HepG2 (cell line): ENCODE measurements at regions not wholly inside any gene's neighbourhood (a gene's known extent, or its start where the extent isn't known, plus 50 kb on each side); places are given as distances from the start of the nearest gene placed in this dataset.

Experiments
- ATAC-seq: fragments of 200-7000 bp; cut with Tn5 transposase; 3 replicates; pipeline ENCODE4 v1.9.1; 2020; ENCODE audit warnings: mild to moderate bottlenecking, moderate library complexity
- BruUV-seq: library from RNA; stranded (reverse); fragments of 400-500 nt; replicated peaks from 2 replicates; lab custom pipeline; 2021; lab: Mats Ljungman, UMichigan
- CTCF ChIA-PET: fragments of 300-600 bp; formaldehyde crosslinking; extraction: SDS; loops from one replicate; lab custom pipeline; 2021; ENCODE audit warnings: low total read pairs, inconsistent platforms, low intra/inter-chr PET ratio; lab: Yijun Ruan, JAX
- POLR2A ChIA-PET: fragments of 350-600 bp; sonication (Branson Sonifier 250); formaldehyde crosslinking; loops from one replicate; lab custom pipeline; 2020; ENCODE audit warnings: antibody characterized with exemption, inconsistent platforms; lab: Yijun Ruan, JAX
- DNase-seq: peaks from one replicate; pipeline ENCODE4 v3.0.0-alpha.2; 2015; ENCODE audit warnings: low spot score
- FAIRE-seq: peaks from 3 replicates; lab custom pipeline; 2011; peaks lifted over from hg19 to GRCh38; lab: Jason Lieb, UNC
- H2AFZ ChIP-seq: one replicate; pipeline ENCODE4 v1.6.1; 2011; ENCODE audit warnings: low read length, inconsistent platforms
- H3K27ac ChIP-seq: fragments of 300-600 bp; 3 replicates; pipeline ENCODE4 v1.8.0; 2011; ENCODE audit warnings: mixed run types, mild to moderate bottlenecking, mixed read lengths, low read length, inconsistent platforms; ENCODE audit not compliant: insufficient read depth; ENCODE audit errors: extremely low read length
- H3K27me3 ChIP-seq, 2 experiments: fragments of 200-600 bp in 1 of 2; 2 replicates in 1 of 2; 3 replicates in 1 of 2; pipeline versions ENCODE4 v1.6.0 to v1.8.0; 2011; ENCODE audit warnings: low read length in 2 of 2, mild to moderate bottlenecking in 2 of 2, moderate library complexity in 2 of 2, inconsistent platforms in 1 of 2; ENCODE audit not compliant: insufficient read depth in 2 of 2, control insufficient read depth in 1 of 2
- H3K36me3 ChIP-seq, 2 experiments: fragments of 200-600 bp in 1 of 2; replicated peaks in 1 of 2; 2 replicates in 1 of 2; 3 replicates in 1 of 2; pipeline versions ENCODE4 v1.5.1 to v1.8.0; 2011; ENCODE audit warnings: low read length in 2 of 2, inconsistent platforms in 1 of 2; ENCODE audit not compliant: insufficient read depth in 2 of 2, control insufficient read depth in 1 of 2
- H3K4me1 ChIP-seq: 2 replicates; pipeline ENCODE4 v1.5.1; 2012; ENCODE audit warnings: low read length, inconsistent platforms; ENCODE audit not compliant: insufficient read depth
- H3K4me2 ChIP-seq: 2 replicates; pipeline ENCODE4 v1.6.0; 2011; ENCODE audit warnings: low read depth, low read length, inconsistent platforms
- H3K4me3 ChIP-seq, 3 experiments: fragments of 200-600 bp in 1 of 3; sonication (generic), shearing (Covaris generic) in 1 of 3; replicated peaks in 1 of 3; 2 replicates each; pipeline ENCODE4 v1.5.1; 2011 to 2016; ENCODE audit warnings: low read length in 3 of 3, inconsistent platforms in 2 of 3, low read depth in 2 of 3, mild to moderate bottlenecking in 2 of 3, control low read depth in 1 of 3, mixed read lengths in 1 of 3; ENCODE audit not compliant: insufficient read depth in 1 of 3
- H3K79me2 ChIP-seq: one replicate; pipeline ENCODE4 v1.6.1; 2011; ENCODE audit warnings: low read length, inconsistent platforms; ENCODE audit not compliant: insufficient read depth
- H3K9ac ChIP-seq: 2 replicates; pipeline ENCODE4 v1.6.0; 2011; ENCODE audit warnings: mild to moderate bottlenecking, low read depth, low read length, inconsistent platforms; ENCODE audit not compliant: insufficient read depth
- H3K9me3 ChIP-seq: 2 replicates; pipeline ENCODE4 v1.5.1; 2012; ENCODE audit warnings: mild to moderate bottlenecking, low read length
- H4K20me1 ChIP-seq: 2 replicates; pipeline ENCODE4 v1.6.0; 2011; ENCODE audit warnings: inconsistent platforms, mild to moderate bottlenecking, low read length, moderate library complexity; ENCODE audit not compliant: insufficient read depth
- CHD4 ChIP-seq: fragments of 200-600 bp; sonication (generic); IDR thresholded peaks from 2 replicates; pipeline ENCODE4 v1.7.0; 2017; ENCODE audit warnings: mild to moderate bottlenecking, low read length, borderline replicate concordance
- EEA1 ChIP-seq: sonication (generic); formaldehyde crosslinking; IDR thresholded peaks from 2 replicates; pipeline ENCODE4 v1.5.1; 2020; ENCODE audit warnings: mild to moderate bottlenecking, missing genetic modification reagents, borderline replicate concordance
- GATA4 ChIP-seq: sonication (generic); IDR thresholded peaks from 2 replicates; pipeline ENCODE4 v1.6.1; 2016; ENCODE audit warnings: antibody characterized with exemption, low read depth, borderline replicate concordance
- JARID2 ChIP-seq: sonication (generic); formaldehyde crosslinking; IDR thresholded peaks from 2 replicates; pipeline ENCODE4 v1.8.1; 2023; ENCODE audit warnings: missing genetic modification reagents, inconsistent platforms; ENCODE audit not compliant: insufficient replicate concordance
- KLF13 ChIP-seq: sonication (generic); formaldehyde crosslinking; IDR thresholded peaks from 2 replicates; pipeline ENCODE4 v1.4.0; 2020; ENCODE audit warnings: mild to moderate bottlenecking, missing genetic modification reagents
- MLLT10 ChIP-seq: sonication (generic); formaldehyde crosslinking; IDR thresholded peaks from 2 replicates; pipeline ENCODE4 v1.4.0; 2020; ENCODE audit warnings: missing genetic modification reagents
- STAT5B ChIP-seq: sonication (generic); formaldehyde crosslinking; IDR thresholded peaks from 2 replicates; pipeline ENCODE4 v1.4.0; 2020; ENCODE audit warnings: missing genetic modification reagents
- ZEB1 ChIP-seq: IDR thresholded peaks from 2 replicates; pipeline ENCODE4 v1.6.1; 2012; ENCODE audit warnings: mild to moderate bottlenecking, low read depth, inconsistent platforms; ENCODE audit not compliant: insufficient replicate concordance
- ZNF235 ChIP-seq: sonication (generic); formaldehyde crosslinking; IDR thresholded peaks from 2 replicates; pipeline ENCODE4 v1.8.1; 2023; ENCODE audit warnings: mild to moderate bottlenecking, missing genetic modification reagents, borderline replicate concordance
- ZNF251 ChIP-seq: sonication (generic); formaldehyde crosslinking; IDR thresholded peaks from 2 replicates; pipeline ENCODE4 v1.9.0; 2021; ENCODE audit warnings: mild to moderate bottlenecking, missing genetic modification reagents
- ZNF44 ChIP-seq: sonication (generic); formaldehyde crosslinking; IDR thresholded peaks from 2 replicates; pipeline ENCODE4 v1.5.1; 2020; ENCODE audit warnings: mild to moderate bottlenecking, missing genetic modification reagents
- ZNF607 ChIP-seq: sonication (generic); formaldehyde crosslinking; IDR thresholded peaks from 2 replicates; pipeline ENCODE4 v1.5.1; 2020; ENCODE audit warnings: missing genetic modification reagents, mild to moderate bottlenecking, borderline replicate concordance
- ZNF768 ChIP-seq: sonication (generic); formaldehyde crosslinking; IDR thresholded peaks from 2 replicates; pipeline ENCODE4 v1.4.0; 2020; ENCODE audit warnings: missing genetic modification reagents
- ZSCAN20 ChIP-seq: sonication (generic); formaldehyde crosslinking; IDR thresholded peaks from 2 replicates; pipeline ENCODE4 v1.4.0; 2020; ENCODE audit warnings: missing genetic modification reagents, mild to moderate bottlenecking, borderline replicate concordance
- WGBS: methylation state at CpG from one replicate; pipeline ENCODE4 v1.1.6; 2017; ENCODE audit warnings: low lambda C conversion rate; 5-methylcytosine and 5-hydroxymethylcytosine counted together
- in situ Hi-C: cut with HindIII; loops from 2 replicates; pipeline ENCODE4 v1.10.0; 2017; ENCODE audit warnings: low pct_unique_long_range_greater_than_20kb; ENCODE audit not compliant: extremely low pct_ligation_motif_present
- intact Hi-C: fragments of 100-400 bp; cut with micrococcal nuclease; formaldehyde crosslinking; loops from one replicate; pipeline ENCODE4 v1.10.0; 2022; ENCODE audit not compliant: unreplicated experiment
- TF ChIP-seq, protein P1 (sequence below): sonication (generic); formaldehyde crosslinking; IDR thresholded peaks from 2 replicates; pipeline ENCODE4 v1.5.1; 2020; ENCODE audit warnings: missing genetic modification reagents, mild to moderate bottlenecking, borderline replicate concordance
- TF ChIP-seq, protein P2 (sequence below): IDR thresholded peaks from 2 replicates; pipeline ENCODE4 v1.6.1; 2012; ENCODE audit warnings: low read depth, low read length, improper control_type of control experiment
- TF ChIP-seq, protein P3 (sequence below): sonication (generic); formaldehyde crosslinking; IDR thresholded peaks from 2 replicates; pipeline ENCODE4 v1.5.1; 2020; ENCODE audit warnings: missing genetic modification reagents, mild to moderate bottlenecking, borderline replicate concordance

DNA sequence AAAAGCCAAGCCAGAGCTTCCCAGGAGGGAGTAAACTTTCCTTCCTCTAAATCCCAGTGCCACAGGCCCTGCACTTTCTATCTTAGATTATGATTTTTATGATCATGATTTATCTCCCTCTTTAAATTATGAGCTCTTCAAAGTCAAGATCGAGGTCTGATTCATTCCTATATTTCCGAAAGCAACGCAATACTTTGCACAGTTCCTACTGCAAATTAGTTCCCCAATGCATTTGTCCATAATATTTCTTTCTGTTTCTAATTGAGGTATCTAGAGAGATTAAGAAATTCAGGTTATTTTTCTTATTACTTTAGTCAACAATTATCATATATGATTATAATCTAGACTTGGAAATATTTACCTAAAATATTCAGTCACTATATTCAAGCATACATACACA, 173.1 kb upstream of the LPP start:
- ChIA-PET CTCF (no interaction called here), POLR2A (no interaction called here)
- no peak for ATAC-seq
- peaks cover 6% of the 10 kb centered on the region; the same call in 1 of the 2 replicates for H3K9me3 ChIP-seq
- no peaks in the 10 kb centered on the region for H3K36me3 ChIP-seq
- in situ Hi-C loops: no loop called here
- no TSS peak for BruUV-seq
- no peak for TF ChIP-seq JARID2 (CRISPR knock-in tag)
- TF ChIP-seq ZNF235: no peak
- TF ChIP-seq, protein P1, sequence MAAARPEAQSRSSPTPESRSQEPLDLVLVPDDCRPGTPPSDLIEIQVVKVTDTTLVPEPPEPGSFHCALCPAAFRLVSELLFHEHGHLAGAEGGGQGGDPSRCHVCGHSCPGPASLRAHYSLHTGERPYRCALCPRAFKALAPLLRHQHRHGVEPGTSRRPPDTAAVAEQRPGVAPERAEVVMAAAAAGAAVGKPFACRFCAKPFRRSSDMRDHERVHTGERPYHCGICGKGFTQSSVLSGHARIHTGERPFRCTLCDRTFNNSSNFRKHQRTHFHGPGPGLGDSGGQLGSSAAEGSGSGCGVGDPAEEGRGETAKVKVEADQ (CRISPR knock-in tag): no peak
- intact Hi-C loops: loop anchor here (5.0 kb wide), 1 partner anchor 234 kb away; the partner anchor contains the start of gene BCL6
- H3K9ac ChIP-seq: no peak overlapping the region
- H3K4me1 ChIP-seq: peaks cover 53% of the 10 kb centered on the region
- H3K4me3 ChIP-seq: no peak overlapping the region
- FAIRE-seq: no peak
- H2AFZ ChIP-seq: no peak overlapping the region
- H3K27ac ChIP-seq: no peak overlapping the region
- H4K20me1 ChIP-seq: no peaks in the 10 kb centered on the region
- 85% methylated on average over 3 of the region's 3 CpGs for WGBS
- DNase-seq: no peak
- H3K79me2 ChIP-seq: no peaks in the 10 kb centered on the region
- H3K27me3 ChIP-seq: no peaks in the 10 kb centered on the region
- no peak overlapping the region for H3K4me2 ChIP-seq

DNA sequence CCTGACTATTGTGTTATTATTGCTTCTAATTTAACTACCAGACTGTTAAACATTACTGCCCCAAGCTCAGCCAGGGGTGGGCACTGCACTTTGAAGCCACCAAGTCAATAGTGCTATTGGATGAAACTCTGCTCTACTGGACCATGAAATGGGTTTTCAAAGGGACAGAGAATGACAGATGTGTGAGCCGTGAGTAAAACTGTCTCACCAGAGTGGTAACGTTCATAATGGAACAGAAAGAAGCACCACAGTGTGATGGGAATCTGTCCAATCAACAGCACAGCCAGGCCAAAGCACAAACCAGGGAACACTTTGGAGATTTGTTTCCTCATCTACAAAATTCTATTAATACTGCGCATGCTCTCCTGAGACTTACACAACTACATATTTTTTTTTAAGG, 171.8 kb upstream of the LPP start:
- in situ Hi-C loops: no loop called here
- 85% methylated on average over 3 of the region's 3 CpGs for WGBS
- no peak for TF ChIP-seq ZNF768 (CRISPR knock-in tag)
- TF ChIP-seq MLLT10 (CRISPR knock-in tag): no peak
- TF ChIP-seq ZSCAN20 (CRISPR knock-in tag): no peak
- TF ChIP-seq EEA1: no peak
- TF ChIP-seq GATA4: no peak
- no peak for TF ChIP-seq KLF13 (CRISPR knock-in tag)
- TF ChIP-seq, protein P2, sequence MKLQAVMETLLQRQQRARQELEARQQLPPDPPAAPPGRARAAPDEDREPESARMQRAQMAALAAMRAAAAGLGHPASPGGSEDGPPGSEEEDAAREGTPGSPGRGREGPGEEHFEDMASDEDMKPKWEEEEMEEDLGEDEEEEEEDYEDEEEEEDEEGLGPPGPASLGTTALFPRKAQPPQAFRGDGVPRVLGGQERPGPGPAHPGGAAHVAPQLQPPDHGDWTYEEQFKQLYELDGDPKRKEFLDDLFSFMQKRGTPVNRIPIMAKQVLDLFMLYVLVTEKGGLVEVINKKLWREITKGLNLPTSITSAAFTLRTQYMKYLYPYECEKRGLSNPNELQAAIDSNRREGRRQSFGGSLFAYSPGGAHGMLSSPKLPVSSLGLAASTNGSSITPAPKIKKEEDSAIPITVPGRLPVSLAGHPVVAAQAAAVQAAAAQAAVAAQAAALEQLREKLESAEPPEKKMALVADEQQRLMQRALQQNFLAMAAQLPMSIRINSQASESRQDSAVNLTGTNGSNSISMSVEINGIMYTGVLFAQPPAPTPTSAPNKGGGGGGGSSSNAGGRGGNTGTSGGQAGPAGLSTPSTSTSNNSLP: no peak
- no peak for TF ChIP-seq ZNF44
- TF ChIP-seq, protein P3, sequence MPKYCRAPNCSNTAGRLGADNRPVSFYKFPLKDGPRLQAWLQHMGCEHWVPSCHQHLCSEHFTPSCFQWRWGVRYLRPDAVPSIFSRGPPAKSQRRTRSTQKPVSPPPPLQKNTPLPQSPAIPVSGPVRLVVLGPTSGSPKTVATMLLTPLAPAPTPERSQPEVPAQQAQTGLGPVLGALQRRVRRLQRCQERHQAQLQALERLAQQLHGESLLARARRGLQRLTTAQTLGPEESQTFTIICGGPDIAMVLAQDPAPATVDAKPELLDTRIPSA (CRISPR knock-in tag): no peak
- no peak for TF ChIP-seq ZNF607 (CRISPR knock-in tag)
- no peak for TF ChIP-seq STAT5B (CRISPR knock-in tag)
- TF ChIP-seq ZEB1: no peak
- no peak for TF ChIP-seq ZNF251 (CRISPR knock-in tag)
- TF ChIP-seq CHD4: no peak

More for the DNA sequence above, 171.8 kb upstream of the LPP start:
- Histone ChIP-seq H4K20me1 (no peaks in the 10 kb centered on the region), H3K9me3 (peaks cover 6% of the 10 kb centered on the region; the same call in 1 of the 2 replicates), H3K79me2 (no peaks in the 10 kb centered on the region), H2AFZ (no peak overlapping the region), H3K36me3 (no peaks in the 10 kb centered on the region), H3K4me1 (peaks cover 66% of the 10 kb centered on the region), H3K4me3 (no peak overlapping the region), H3K27ac (no peak overlapping the region), H3K9ac (no peak overlapping the region), H3K27me3 (no peaks in the 10 kb centered on the region), H3K4me2 (no peak overlapping the region)
- ChIA-PET POLR2A (interaction anchor here (1.8 to 3.3 kb wide), 2 partner anchors 15 to 20 kb away, joined by 10 to 31 read pairs; no protein-coding TSS in a partner anchor), CTCF (no interaction called here)
- no peak for ATAC-seq
- DNase-seq: no peak
- no peak for FAIRE-seq
- no TSS peak for BruUV-seq
- intact Hi-C loops: loop anchor here (2.0 to 5.0 kb wide), 2 partner anchors 55 to 235 kb away; partner anchors contain the start of gene BCL6
